Breast epithelium (tissue), 3 donors: ENCODE measurements at regions not wholly inside any gene's neighbourhood (a gene's known extent, or its start where the extent isn't known, plus 50 kb on each side); places are given as distances from the start of the nearest gene placed in this dataset.
"Not testable (repeated sequence)": the region's sequence is repeated elsewhere in the genome, so short reads cannot be mapped to it uniquely, and the experiment has no call there.

ENCODE experiments used
- POLR2A ChIP-seq: fragments of 450-650 bp; IDR thresholded peaks from one replicate; pipeline ENCODE4 v1.6.1; 2016; ENCODE audit warnings: antibody characterized with exemption, mild to moderate bottlenecking, moderate library complexity
- POLR2AphosphoS5 ChIP-seq, 3 donors: sonication (generic); formaldehyde crosslinking; IDR thresholded peaks; one replicate each; pipeline ENCODE4 v1.6.1; 2017; ENCODE audit warnings: antibody characterized with exemption in 3 of 3
- TF ChIP-seq, protein P1 (sequence below), 3 donors: fragments of 450-650 bp; IDR thresholded peaks; one replicate each; pipeline ENCODE4 v1.5.1; 2016 to 2017; ENCODE audit warnings: antibody characterized with exemption in 3 of 3, mild to moderate bottlenecking in 3 of 3, moderate library complexity in 3 of 3

DNA sequence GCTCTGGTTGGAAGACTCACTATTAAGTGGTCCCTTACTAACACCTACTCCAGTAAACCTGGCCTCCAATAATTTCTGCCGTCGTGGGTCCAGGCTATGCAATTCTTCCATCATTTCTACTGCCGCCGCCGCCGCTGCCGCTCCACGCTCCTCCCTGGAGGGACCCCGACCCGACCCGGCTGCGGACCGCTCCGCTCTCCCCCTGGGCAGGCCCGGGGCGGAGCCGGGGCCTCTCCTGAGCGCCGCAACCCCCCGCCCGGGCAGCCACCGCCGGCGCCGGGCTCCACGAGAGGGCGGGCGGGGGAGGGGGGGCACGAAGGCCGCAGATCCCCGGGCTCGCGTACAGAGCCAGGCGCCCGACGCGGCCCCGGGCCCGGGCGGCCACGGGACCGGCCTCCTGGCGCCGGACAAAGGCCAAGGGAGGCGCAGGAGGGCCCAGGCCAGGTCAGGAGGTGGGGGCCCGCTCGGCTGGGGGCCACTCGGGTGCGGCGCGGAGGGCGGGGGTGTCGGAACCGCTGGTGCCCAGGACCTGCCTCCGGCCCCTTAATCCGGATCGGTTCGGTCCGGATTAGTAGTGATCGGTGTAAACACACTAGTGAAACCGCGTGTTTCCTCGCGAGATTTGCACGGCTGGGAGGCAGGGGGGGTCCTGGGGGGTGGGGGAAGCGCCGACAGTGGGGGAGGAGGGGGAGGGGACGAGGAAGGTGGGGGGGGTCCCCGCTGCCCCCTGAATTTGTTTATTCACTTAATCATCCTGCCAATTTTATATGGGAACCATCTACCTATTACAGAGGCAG is 215.1 kb upstream of the CCL2 start:
- TF ChIP-seq, protein P1, sequence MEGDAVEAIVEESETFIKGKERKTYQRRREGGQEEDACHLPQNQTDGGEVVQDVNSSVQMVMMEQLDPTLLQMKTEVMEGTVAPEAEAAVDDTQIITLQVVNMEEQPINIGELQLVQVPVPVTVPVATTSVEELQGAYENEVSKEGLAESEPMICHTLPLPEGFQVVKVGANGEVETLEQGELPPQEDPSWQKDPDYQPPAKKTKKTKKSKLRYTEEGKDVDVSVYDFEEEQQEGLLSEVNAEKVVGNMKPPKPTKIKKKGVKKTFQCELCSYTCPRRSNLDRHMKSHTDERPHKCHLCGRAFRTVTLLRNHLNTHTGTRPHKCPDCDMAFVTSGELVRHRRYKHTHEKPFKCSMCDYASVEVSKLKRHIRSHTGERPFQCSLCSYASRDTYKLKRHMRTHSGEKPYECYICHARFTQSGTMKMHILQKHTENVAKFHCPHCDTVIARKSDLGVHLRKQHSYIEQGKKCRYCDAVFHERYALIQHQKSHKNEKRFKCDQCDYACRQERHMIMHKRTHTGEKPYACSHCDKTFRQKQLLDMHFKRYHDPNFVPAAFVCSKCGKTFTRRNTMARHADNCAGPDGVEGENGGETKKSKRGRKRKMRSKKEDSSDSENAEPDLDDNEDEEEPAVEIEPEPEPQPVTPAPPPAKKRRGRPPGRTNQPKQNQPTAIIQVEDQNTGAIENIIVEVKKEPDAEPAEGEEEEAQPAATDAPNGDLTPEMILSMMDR (IDR thresholded peaks at IDR 0.05), result not testable (repeated sequence)
- TF ChIP-seq POLR2AphosphoS5 (IDR thresholded peaks at IDR 0.05); POLR2A: not testable (repeated sequence)
